ENCODE measurements at regions not wholly inside any gene's neighbourhood (a gene's known extent, or its start where the extent isn't known, plus 50 kb on each side); places are given as distances from the start of the nearest gene placed in this dataset.

- no peak for DNase-seq (ENCODE audit: low spot score)
Observed at GRCh38 chrX:80098038-80098437, 83.5 kb downstream of the TBX22 start.

DNA sequence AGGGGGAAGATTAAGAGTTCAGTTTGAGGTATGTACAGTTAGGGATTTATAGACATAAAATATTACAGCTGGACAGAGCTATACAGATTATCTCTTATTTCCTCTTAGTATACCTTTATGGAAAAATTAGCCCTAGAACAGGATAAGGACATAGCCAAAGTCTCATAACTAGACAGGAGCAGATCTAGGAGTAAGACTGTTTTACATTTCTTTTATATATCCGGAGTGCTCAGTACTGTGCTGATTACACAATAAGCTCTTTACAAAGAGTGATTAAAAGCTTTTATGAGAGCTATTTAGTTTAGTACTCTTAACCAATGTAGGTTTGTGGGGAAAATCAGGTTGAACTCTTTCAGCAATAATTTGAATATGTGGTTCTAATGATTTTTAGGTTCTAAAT, 105.8 kb downstream of the TBX22 start:
- no peak for DNase-seq (ENCODE audit: low spot score)

GRCh38 chrX:80138938-80139337, 124.4 kb downstream of the TBX22 start:
- DNase-seq (ENCODE audit: low spot score): no peak

GRCh38 chrX:80139564-80139963, 125.0 kb downstream of the TBX22 start:
- no peak for DNase-seq (ENCODE audit: low spot score)

GRCh38 chrX:80170581-80170980, 156.0 kb downstream of the TBX22 start:
- no peak for DNase-seq (ENCODE audit: low spot score)

DNA sequence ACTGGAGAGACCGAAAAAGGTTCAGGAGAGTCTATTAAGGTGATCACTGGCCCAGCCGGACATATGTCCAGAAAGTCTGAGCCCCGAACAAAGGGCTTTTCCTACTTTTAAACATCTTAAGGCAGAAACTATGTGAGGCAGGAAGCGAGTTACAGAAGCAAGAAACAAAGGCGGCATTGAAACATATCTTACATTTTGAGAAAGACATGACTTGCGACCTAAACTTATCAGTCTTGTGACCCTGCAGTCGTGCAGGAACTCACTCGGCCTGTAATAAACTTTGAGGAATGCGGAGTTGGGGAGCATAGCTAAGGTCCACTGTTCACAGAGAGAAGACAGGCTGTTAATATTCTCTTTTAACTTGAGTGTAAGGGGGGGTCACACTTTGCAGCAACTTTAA, 158.7 kb downstream of the TBX22 start:
- no peak for DNase-seq (ENCODE audit: low spot score)

GRCh38 chrX:80174925-80175574, 160.5 kb downstream of the TBX22 start:
- no peak for DNase-seq (ENCODE audit: low spot score)

GRCh38 chrX:80181079-80181478, 166.5 kb downstream of the TBX22 start:
- DNase-seq (ENCODE audit: low spot score): no peak

DNA sequence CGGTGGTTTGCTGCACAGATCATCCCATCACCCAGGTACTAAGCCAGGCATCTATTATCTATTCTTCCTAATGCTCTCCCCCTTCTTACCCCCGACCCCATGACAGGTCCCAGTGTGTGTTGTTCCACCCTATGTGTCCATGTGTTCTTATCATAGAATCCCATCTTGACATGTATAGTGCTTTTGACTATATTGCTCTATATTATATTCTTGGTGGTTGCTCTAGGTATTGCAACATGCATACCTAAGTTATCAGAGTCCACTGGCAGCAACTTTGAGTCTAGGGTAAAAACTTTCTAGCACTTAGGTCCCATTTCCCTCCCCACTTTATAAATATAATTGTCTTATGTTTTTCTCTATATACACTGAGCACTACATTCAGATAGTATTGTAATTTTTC, 170.3 kb downstream of the TBX22 start:
- peak; percentile 11 for DNase-seq (ENCODE audit: low spot score)

- DNase-seq (ENCODE audit: low spot score): no peak
Observed at GRCh38 chrX:80206647-80207046, 192.1 kb downstream of the TBX22 start.

DNA sequence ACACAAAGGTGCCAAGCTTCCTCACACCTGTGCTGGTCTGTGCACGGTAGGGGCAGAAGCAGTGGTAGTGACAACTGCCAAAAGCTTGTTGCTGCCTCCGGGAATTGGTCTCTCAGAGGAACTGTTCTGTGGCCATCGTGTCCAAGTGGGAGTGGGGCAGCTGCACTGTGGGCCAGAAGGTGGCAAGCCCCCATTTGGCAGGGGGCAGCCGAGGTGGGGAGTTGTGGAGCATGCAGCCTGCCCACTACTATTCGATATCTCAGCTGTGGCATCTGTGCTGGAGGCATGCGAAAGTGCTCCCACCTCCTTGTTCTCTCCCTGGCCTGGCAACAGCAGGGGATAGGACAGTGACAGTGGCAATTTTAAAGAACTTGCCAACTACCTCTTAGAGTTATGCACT, 192.8 kb downstream of the TBX22 start:
- DNase-seq (ENCODE audit: low spot score): no peak

- DNase-seq (ENCODE audit: low spot score): peak; percentile 75
Observed at GRCh38 chrX:80216086-80216485, 201.5 kb downstream of the TBX22 start.

GRCh38 chrX:80223982-80224579, 196.2 kb upstream of the TENT5D start:
- DNase-seq (ENCODE audit: low spot score): no peak

- no peak for DNase-seq (ENCODE audit: low spot score)
Observed at GRCh38 chrX:80229626-80230025, 190.6 kb upstream of the TENT5D start.

- DNase-seq (ENCODE audit: low spot score): no peak
Observed at GRCh38 chrX:80237072-80237471, 183.2 kb upstream of the TENT5D start.

DNA sequence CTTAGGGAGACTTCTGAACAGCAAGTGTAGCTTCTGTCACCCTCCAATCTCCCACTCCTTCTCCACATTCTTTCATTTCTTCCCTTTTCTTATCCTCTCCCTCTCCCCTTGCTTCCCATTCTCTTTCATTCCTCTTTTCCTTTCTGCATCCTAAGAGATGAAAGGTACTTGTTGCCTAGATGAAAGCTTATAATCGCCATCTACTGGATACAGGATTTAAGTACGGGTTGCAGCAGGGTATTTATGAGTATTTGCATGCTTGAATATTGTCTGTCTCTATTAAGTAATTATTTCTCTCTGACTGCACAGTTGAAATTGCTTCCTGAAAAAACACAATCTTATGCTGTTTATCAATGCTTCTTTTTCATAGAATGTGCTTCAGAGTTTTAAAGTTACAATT, 174.0 kb upstream of the TENT5D start:
- peak; percentile 51 for DNase-seq (ENCODE audit: low spot score)

DNA sequence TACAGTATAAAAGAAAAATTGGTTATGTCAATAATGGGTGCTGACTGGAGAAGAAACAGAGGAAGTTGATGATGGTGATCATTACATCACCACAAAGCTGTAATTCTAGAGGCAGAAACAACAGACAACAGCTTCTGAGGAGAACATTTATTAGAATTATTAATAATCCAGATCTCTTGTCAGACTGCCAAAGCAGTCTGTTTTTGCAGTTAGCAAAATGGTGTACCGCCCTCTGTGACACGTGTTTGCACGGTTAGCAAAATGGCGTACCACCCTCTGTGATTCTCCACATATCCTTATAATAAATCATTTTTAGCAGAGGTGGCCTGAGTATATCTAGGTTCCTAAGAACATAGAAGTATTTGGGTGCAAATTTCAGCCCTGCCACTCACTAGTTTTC, 154.0 kb upstream of the TENT5D start:
- no peak for DNase-seq (ENCODE audit: low spot score)

DNA sequence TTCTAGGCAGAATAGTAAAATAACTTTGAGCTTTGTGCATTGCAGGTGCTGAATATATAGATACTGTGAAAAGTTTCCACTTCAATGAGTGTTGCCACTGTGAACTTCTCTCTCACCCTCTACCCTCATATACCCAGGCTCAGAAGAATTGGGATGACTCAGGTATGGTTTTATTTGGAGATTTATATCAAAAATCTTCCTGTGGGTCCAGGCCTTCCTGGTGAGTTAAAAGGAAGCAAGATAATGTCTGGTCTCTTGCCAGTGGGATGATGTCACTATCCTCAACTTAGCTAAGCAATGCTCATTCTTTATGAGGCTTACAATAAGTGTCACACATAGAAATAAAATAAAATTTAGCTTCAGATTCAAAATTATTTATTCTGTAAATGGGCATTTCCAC, 153.3 kb upstream of the TENT5D start:
- DNase-seq (ENCODE audit: low spot score): no peak

DNA sequence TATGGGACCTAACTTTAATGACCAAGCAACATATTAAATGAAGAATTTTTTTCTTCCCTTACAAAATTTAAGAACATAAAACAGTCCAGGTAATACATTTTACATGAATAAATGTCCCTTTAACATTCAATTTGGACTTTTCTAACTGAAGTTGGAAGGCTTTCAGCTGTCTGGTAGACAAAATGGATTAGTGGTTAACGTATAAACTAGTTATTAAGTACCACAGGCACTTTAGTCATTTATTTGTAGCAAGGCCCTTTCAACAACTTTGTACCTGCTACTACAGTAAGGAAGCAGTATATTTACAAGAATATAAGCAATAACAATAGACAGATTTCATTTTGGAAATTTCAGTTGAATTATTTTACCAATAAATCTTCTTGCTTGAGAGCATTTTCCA, 152.5 kb upstream of the TENT5D start:
- no peak for DNase-seq (ENCODE audit: low spot score)

DNA sequence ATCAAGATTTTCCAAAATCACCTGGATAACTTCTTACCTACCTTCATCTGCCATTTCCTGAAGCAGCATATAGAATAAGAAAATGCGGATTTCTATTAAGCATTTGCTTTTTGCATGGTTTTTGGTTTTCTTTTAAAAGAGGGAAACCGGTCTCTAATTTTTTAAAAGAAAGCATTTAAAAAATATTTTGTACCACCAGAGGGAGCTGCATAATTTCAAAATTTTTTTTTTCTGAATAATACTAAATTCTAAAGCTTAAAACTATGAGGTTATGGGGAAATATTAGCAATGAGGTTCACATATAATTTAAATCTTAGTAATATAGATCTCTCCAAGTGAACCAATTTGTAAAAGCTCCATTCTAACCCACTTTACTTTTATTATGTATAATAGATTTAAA, 137.7 kb upstream of the TENT5D start:
- no peak for DNase-seq (ENCODE audit: low spot score)

DNA sequence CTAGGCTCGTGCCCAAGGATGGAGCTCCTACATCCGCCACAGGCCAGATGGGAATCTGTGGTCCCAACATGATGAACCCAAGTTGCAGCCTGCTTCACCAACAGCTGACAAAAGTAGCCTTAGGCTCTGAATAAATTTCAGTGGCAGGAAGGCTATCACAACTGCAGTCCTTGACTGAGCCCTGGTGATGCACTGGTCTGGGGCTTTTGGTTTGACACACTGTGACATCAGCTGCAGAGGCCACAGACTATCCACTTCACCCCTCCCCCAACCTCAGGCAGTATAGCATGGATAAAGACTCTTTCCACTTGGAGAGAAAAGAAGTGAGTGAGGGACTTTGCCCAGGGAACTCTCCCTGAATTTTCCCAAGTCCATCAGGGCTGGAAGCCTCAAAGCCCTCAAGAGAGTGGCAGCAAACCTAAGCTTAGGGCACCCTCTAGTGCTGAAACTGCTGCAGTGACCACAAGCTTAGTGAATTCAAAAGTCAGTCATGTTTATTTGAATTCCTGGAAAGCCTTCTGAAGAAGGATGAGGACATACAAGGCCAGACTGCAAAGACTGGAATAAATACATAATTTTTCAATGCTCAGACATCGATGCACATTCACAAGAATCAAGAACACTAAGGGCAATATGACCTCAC, 135.0 kb upstream of the TENT5D start:
- DNase-seq (ENCODE audit: low spot score): peak; percentile 67

DNA sequence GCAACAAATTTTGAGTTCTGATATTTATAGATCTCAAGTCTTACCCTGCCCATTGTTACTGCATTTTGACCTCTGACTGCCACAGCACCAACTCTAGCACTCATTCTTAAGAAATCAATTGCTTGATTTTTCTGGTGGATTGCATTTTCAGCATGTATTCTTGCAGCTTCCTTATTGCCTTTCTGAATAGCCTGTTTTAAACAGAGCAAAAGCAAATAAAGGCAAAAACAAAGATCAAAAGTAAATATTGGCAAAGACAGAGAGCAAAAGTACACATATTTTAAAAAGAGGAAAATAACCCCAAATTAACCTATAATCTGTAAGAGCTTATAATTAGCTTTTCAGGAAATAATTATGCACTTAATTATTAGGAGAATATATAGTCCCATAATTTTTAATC, 129.4 kb upstream of the TENT5D start:
- DNase-seq (ENCODE audit: low spot score): no peak

DNA sequence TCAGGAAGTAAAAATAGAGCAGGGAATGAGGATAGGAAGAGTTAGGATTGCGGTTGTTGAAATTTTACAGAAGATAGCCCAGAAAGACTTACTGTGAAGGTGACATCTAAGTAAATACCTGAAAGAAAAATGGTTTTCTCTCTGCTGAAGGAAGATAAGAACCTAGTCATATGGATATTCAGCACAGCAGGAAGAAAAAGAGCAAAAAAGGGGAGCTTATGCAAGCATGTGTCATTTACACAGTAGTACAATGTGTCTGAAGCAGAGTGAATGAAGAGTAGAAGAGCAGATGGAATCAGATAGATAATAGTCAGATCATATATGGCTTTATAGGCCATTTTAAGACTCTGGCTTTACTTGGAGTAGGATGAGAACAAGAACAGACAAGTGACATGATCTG, 126.9 kb upstream of the TENT5D start:
- DNase-seq (ENCODE audit: low spot score): no peak

DNA sequence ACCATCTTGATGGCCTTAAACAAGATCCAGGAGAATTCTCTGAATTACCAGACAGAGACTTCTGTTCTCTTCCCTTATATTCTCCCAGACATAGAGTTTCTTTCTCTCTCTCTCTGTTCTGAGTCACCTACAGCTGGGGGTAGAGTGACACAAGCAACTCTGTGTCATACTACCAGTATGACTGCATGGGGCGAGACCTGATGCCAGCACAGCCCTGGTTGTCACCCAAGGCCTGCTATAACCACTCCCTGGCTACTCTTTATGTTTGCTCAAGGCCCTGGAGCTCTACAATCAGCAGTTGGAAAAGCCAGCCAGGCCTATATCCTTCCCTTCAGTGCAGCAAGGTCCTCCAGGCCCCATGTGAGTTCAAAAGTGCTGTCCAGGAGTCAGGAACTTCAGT, 114.2 kb upstream of the TENT5D start:
- no peak for DNase-seq (ENCODE audit: low spot score)

Measured in RKO (cell line).